Mammary epithelial cell (primary cell): ENCODE measurements at regions not wholly inside any gene's neighbourhood (a gene's known extent, or its start where the extent isn't known, plus 50 kb on each side); places are given as distances from the start of the nearest gene placed in this dataset.
"Not testable (repeated sequence)": the region's sequence is repeated elsewhere in the genome, so short reads cannot be mapped to it uniquely, and the experiment has no call there.

Experiments
- CTCF ChIP-seq, 2 donors: IDR thresholded peaks in 1 of 2; conservative IDR thresholded peaks in 1 of 2; 2 replicates each; pipeline ENCODE4 v1.5.1; 2011 to 2012; ENCODE audit warnings: inconsistent platforms in 2 of 2, low read length in 2 of 2, mild to moderate bottlenecking in 2 of 2, control low read depth in 1 of 2, low read depth in 1 of 2; ENCODE audit not compliant: insufficient read depth in 1 of 2; ENCODE audit errors: extremely low read depth in 1 of 2
- EZH2 ChIP-seq: IDR thresholded peaks from 2 replicates; pipeline ENCODE4 v1.6.1; 2012; ENCODE audit warnings: low read length, inconsistent platforms, borderline replicate concordance

- TF ChIP-seq CTCF (conservative IDR thresholded peaks at IDR 0.05 in 1 of 2, IDR thresholded peaks at IDR 0.05 in 1 of 2; ENCODE audit: extremely low read depth in 1 of 2, insufficient read depth in 1 of 2, low read depth in 1 of 2, low read length in 2 of 2); EZH2: not testable (repeated sequence)
These were observed 116.5 kb upstream of the FOXD4L5 start for GRCh38 chr9:65401456-65402045.
